ENCODE measurements at regions not wholly inside any gene's neighbourhood (a gene's known extent, or its start where the extent isn't known, plus 50 kb on each side); places are given as distances from the start of the nearest gene placed in this dataset.
"Not testable (repeated sequence)": the region's sequence is repeated elsewhere in the genome, so short reads cannot be mapped to it uniquely, and the experiment has no call there.

- no peak for DNase-seq (ENCODE audit: extremely low read depth, low read depth)
- TF ChIP-seq, protein P1, sequence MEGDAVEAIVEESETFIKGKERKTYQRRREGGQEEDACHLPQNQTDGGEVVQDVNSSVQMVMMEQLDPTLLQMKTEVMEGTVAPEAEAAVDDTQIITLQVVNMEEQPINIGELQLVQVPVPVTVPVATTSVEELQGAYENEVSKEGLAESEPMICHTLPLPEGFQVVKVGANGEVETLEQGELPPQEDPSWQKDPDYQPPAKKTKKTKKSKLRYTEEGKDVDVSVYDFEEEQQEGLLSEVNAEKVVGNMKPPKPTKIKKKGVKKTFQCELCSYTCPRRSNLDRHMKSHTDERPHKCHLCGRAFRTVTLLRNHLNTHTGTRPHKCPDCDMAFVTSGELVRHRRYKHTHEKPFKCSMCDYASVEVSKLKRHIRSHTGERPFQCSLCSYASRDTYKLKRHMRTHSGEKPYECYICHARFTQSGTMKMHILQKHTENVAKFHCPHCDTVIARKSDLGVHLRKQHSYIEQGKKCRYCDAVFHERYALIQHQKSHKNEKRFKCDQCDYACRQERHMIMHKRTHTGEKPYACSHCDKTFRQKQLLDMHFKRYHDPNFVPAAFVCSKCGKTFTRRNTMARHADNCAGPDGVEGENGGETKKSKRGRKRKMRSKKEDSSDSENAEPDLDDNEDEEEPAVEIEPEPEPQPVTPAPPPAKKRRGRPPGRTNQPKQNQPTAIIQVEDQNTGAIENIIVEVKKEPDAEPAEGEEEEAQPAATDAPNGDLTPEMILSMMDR (IDR thresholded peaks at IDR 0.05; ENCODE audit: low read depth, low read length), result no peak
Observed at GRCh38 chr20:57973886-57974285, 254.6 kb downstream of the ANKRD60 start.

- DNase-seq (ENCODE audit: extremely low read depth, low read depth), result not testable (repeated sequence)
Observed at GRCh38 chr20:57971583-57971982, 256.9 kb downstream of the ANKRD60 start.

DNA sequence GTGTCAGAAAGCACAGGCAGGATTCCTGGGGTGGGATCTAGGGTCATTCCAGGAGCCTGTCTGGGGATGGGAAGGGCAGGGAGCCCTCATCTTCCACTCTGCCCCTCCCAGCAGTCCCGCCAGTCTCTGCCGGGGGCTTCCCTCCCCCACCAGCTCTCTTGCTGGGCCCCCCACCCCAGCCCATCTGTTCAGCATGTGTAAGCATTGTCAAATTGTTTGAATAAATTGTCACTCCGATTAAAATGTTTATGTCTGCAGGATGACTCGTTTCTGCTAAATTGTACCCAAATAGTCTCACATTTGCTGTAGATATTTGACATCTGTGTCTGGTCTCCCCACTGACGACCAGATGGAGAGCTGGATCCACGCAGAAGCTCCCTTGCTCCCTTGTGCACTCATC is 257.6 kb downstream of the ANKRD60 start:
- no peak for DNase-seq (ENCODE audit: extremely low read depth, low read depth)
- TF ChIP-seq, protein P1 (IDR thresholded peaks at IDR 0.05; ENCODE audit: low read depth, low read length), result no peak

DNA sequence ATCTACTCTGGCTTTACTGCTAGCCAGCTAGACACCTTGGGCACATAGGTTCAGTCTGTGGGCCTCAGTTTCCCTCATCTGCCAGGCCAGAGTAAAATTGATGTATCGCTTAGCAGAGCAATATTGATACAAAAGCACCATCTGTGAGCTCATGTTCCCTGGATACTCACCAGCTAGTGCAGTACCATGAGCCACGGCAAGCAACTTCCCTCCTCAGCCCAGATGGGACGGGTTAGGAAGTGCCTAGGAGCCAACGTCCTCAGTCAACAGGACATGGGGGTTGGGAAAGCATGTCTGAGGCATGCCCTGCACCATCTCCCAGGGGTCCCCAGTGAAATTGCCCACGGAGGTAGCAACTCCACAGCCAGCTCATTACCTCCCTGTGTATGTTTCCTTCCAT is 258.3 kb downstream of the ANKRD60 start:
- TF ChIP-seq, protein P1 (IDR thresholded peaks at IDR 0.05; ENCODE audit: low read depth, low read length), result no peak
- no peak for DNase-seq (ENCODE audit: extremely low read depth, low read depth)

DNA sequence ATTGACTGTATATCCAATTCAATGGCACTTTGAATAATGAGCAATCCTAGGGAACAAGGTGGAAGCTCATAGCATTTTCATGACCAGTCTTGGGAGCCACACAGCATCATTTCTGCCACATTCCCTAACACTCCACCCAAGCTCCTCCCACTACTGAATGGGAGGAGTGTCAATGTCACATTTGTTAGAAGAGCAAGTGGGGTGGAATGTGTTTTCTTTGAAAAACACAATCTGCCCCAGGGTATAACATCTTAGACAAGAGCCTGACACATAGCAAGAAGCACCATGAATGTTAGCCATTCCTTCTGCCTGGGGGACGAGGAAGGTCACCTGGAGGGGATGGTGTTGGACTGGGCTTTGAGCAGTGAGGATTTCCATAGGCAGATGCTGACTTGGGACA is 258.3 kb upstream of the PMEPA1 start:
- DNase-seq (ENCODE audit: extremely low read depth, low read depth), result no peak
- TF ChIP-seq, protein P1 (IDR thresholded peaks at IDR 0.05; ENCODE audit: low read depth, low read length), result no peak

DNA sequence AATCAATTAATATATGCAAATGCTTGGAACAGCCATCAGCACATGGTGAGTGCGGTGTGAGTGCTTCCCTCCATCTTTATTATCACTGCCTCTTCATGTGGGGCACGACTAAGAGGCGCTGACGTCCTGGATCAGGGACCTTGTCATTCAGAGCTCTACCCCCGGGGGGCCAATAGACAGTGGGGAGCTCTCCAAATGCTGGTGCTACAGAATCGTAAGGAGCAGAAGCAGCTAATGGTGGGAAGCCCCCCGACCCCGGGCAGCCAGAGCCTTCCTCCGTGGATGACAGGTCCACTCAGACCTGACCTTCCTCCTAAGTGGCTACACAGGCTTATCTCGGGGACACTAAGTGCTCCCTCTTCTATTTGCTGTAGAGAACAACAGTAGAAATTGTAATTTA is 257.5 kb upstream of the PMEPA1 start:
- DNase-seq (ENCODE audit: extremely low read depth, low read depth), result no peak
- TF ChIP-seq, protein P1 (IDR thresholded peaks at IDR 0.05; ENCODE audit: low read depth, low read length), result no peak

- TF ChIP-seq, protein P1 (IDR thresholded peaks at IDR 0.05; ENCODE audit: low read depth, low read length), result no peak
- no peak for DNase-seq (ENCODE audit: extremely low read depth, low read depth)
Observed at GRCh38 chr20:57966620-57967019, 256.8 kb upstream of the PMEPA1 start.

DNA sequence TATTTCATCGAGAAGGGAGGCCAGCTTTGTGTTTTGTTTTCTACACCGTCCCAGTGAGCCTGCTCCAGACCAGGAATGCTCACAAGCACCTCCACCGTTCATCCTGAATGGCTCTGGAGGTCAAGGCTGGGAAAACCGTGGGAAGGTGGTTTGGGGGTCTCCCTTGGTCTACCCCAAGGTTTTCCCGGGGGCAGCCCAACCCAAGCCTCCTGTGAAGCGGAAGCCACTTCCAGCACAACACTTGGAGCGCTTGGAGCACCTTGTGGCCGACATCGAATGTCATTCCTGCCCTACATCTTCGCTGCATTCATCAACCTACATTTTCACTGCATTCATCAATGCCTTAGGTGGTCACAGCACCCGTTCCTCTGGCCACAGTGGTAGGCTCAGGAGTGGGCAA is 255.6 kb upstream of the PMEPA1 start:
- TF ChIP-seq, protein P1 (IDR thresholded peaks at IDR 0.05; ENCODE audit: low read depth, low read length), result no peak
- no peak for DNase-seq (ENCODE audit: extremely low read depth, low read depth)
